GM21825 (cell line): ENCODE measurements at regions not wholly inside any gene's neighbourhood (a gene's known extent, or its start where the extent isn't known, plus 50 kb on each side); places are given as distances from the start of the nearest gene placed in this dataset.

ENCODE experiments used
- ATAC-seq: cut with Tn5 transposase; IDR thresholded peaks from one replicate; pipeline ENCODE4 v1.9.1; 2021; ENCODE audit warnings: mild to moderate bottlenecking, moderate library complexity; ENCODE audit not compliant: unreplicated experiment

DNA sequence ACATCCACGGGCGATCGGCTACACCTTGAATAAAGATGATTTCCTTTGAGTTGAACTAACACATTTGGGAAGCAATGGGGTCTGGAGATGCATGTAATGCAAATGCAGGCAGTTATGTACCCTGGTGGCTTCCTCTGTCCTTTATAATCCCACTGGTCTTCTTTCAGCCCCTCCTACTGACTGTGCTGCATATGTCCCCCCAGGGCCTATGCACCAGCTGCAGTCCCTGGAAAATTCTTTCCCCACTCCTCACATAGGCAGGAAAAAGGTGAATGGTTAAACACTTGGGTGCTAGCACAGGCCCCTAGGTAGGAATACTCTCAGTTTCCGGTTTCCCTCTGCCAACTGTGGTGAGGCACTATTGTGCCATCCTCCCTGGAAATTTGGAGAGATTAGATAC is 294.8 kb upstream of the SOX5 start:
- ATAC-seq, result no peak

DNA sequence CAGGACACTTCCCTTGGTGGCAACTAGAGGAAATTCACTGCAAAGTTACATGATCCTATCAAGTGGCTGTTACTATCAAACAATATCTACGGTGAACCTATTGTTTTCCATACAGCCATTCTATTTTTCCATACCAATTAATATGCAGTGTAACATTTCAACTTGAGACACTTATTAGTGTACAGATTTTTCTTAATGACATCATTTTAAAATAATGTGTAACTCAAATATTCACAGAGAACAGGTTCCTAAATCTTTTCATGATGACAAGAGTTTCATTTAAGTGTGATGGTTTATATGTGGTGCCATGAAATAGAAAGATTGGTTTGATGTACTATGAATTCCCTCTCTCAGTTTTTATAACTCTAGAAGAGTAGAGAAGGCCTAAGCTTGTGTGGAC is 291.2 kb upstream of the SOX5 start:
- no peak for ATAC-seq

DNA sequence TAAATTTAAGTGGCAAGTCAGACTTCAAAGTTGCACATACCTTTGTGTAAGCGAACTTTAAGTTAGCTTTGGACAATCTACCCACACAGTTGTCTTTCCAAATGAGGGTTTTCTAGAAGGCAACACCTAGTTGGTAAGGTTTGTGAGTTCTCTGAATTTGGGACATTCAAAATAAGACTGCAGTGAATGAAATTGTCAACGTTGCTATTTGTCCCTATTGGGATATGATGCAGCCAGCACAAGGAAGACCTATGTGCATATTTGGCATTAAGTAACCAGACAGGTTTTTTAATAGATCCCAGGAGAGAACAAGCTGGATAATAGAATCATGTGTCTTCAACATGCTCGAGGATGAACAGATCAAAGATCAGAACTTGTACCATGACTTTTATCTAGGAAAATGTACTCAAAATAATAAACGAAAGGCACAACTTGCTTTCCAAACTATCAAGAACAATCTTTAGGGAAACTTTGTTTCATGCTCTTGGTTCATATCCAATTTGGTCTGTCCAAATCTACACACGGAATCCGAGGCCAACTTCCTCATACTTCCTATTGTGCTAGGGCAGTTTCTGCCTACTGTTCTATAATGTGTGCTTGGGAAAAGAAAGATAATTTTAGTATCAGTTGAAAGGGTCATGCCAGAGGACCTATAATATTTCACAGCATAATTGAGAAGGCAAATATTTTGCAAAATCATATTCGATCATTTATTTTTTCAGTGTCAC is 284.2 kb upstream of the SOX5 start:
- no peak for ATAC-seq

DNA sequence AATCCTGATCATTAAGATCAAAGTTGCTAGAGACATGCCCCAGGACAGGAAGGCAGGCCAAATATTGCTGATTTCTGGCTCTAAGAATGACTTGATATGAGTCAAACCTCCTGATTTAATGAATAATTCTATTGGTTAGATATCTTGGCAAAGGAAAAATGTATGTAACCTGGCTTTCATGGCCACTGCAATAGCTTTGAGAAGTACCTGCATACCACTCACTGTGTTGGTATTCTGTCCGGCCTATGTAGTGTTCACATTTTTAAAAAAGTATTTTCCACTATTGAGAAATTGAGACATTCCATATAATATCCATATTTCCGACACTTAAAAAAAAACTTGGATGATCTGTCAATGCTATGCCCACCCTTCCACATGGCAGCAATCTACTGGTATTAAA is 283.1 kb upstream of the SOX5 start:
- ATAC-seq, result no peak

DNA sequence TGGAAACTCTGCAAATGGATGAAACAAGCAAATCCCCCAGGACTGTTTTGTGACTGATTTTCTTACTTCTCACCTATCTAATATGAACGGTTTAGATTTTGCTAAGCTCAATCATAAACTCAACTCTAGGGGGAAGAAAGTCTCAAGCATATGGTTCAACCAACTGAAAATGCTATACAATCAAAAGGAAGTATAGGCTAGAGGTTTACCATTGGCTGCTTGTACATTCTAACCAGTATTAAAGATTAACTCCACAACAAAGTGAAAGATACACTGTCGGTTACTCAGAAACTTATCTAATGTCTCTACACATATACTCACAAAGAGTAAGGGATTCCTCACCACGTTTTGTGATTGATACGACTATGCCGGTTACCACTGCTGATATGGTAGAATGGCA is 281.8 kb upstream of the SOX5 start:
- peak; percentile 85 for ATAC-seq

DNA sequence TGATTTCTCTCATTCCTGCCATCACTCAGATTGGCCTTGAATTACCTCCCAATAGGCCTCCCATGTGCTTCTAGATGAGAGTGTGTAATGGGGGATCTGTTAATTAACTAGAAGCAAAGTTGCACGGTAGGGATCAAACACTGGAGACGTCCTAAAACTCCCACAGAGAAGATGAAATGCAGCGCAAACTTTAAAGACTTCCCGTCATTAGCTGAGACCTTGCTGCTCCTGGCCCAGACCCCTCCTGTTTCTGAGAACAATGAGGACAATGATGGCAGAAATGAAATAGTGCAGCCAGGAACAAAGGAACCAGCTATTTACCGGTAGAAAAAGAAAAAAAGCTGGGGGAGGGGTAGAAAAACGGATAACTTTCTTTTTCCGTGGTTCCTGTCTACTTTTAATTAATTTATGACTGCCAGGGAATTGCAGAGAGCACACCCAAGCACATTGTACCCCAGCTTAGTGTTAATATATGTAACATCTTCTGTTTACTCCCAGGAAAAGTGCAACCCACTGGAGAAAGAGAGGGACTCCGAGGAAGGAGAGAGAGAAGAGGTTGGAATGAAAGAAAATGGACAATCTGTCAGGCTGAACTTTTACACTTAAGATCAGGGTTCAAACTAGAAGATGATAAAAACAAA is 280.7 kb upstream of the SOX5 start:
- no peak for ATAC-seq

DNA sequence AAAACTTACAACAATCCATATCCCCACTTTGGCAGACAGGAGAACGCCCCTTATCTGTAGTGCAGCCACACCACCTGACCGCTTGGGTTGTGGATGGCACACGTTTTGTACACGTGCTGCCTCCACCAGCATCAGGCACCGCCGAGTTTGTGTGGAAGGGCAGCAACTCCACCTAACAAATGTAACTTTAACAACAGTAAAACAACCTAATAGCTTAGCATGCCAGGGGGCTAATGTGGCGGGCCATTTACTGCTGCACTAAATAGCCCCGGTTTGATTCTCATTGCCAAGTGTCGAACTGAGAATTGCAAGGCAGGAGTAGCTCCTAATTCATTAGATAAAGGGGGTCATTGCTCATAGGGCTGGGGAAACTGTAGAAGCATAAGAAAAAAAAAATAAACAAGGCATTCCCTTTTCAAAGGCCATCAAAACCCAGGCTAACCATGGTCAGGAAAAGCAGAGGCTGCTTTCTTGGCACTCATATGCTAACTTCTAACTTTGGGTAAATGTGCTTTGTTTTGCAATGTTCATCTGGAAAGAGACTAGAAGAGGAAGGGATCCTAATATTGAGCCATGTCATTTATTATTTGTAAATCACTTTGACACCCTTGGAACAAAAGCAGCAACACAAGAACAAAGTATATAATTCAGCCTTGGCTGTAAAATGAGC is 279.7 kb upstream of the SOX5 start:
- ATAC-seq, result no peak

DNA sequence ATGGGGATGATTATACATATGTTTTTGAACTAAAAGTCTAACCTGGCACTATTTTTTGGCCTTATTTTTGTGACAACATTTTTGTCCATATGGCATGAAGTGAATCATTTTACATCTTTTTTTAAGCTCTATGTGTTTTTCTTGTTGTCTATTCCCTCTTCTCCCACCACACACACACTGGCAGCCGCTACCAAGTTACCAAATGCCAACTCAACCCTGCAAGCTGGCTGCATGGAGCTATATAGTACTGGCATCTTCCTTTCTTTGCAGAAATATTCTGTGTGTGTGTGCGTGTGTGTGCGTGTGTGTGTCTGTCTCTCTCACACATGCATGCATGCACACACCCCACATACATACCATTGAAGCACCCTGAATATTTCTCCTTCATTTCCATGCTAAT is 278.9 kb upstream of the SOX5 start:
- no peak for ATAC-seq

DNA sequence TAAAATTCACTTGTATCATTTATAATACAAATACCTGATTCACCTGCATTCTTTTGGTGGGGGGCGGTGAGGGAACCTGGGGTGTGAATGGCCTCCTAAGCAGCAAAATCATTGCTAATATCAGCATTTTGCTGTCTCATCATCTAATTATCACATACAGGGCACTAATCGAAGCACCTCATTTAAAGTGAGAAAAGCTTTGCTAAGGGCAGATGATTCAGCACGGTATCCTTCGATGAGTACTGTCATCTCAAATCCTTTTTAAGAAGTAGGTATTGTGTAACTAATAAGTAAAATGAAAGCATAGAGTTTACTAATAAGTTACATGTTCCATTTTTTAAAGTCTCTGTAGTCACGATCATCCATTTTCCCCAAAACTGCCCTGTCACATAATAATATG is 278.1 kb upstream of the SOX5 start:
- ATAC-seq, result no peak

DNA sequence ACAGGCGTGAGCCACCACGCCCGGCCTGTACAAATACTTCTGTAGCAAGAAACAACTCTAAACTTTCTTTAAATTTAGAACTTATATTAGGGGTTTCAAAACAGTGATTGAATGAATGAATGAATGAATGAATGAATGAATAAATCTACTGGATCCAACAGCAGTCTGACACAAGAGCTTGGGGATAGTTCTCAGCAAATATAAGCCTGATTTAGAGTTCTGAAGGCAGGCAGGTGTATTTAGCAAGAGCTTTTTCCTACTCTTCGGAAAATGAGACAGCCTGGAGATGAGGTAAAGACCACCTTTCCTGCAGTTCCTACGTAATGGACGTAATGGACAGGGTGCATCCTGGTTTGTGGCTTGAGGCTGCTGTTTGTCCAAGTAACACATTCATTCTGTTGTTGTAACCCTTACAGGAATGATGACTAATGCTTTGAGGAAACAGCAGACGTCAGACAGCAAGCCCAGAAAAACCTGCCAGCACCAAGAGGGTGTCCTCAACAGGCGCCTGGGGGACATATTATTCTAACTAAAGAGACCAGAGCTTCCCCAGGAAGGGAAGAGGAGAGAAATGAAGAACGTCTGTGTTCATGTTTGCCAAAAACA is 277.4 kb upstream of the SOX5 start:
- ATAC-seq, result no peak

DNA sequence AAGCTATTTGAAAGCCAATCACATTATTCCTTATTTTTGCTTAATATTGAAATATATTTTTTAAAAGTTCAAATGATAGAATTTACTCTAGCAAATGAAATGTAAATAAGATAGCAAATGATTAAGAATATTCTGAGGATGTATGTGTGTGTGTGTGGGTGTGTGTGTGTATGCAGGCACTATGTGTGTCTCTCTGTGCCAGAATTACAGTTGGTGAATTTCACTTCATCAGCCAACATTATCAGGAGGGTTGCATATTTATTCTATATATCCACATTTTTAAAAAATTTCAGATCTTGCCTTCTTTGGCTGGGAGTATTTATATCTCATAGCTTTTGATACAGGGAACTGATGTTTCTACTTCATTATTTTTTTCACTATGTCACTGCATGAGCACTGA is 274.9 kb upstream of the SOX5 start:
- ATAC-seq, result no peak

DNA sequence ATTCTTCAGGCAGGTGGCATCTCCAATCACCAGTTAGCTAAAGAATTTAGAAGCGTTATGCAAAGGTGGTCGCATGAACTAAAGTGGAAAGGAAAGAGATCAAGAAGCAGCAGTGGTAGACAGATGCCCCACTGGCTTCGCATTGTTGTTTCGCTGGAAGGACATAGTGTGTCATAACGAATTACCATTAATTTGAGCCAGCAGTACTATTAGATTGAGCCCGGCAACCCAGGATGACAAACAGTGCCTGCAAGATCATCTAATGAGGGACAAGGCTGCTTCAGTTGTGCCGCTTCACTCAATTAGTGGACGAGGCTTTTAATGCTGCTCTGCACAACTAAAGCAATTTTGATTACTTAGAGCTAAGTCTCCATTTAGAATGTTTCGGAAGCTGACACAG is 274.5 kb upstream of the SOX5 start:
- no peak for ATAC-seq

DNA sequence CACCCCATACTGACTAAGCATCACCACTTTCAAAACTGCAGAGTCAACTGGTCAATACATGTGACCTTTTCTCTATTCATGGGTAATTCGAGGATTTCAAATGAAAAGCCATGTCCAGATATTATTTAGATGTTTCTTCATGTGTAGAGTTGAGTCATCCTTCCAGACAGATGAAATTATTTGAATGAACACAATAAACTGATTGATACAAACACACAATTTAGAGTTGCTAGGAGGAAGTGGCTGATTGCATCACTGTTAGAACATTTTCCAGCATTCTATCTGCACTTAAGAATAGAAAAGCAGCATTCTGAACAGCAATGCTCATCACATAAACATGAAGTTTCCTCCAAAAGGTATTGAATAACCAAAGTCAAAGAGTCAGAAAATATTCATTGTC is 273.5 kb upstream of the SOX5 start:
- no peak for ATAC-seq

DNA sequence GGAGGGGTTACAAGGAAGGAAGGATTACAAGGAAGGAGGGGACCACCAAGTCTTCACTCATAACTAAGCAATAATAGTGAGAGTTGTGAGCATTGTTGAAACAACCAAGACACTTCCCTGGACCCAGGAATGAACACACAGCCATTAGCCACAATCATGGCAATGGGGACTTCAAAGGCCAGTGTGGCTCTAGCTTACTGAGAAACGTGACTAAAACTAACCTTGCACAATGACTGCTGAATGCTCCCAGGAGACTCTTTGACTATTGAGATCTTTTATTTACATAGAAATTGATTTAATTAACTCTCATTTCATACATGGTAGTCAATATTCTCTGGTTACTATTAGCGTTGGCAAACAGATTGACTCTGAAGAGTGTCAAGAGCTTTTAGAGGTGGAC is 263.0 kb upstream of the SOX5 start:
- no peak for ATAC-seq

DNA sequence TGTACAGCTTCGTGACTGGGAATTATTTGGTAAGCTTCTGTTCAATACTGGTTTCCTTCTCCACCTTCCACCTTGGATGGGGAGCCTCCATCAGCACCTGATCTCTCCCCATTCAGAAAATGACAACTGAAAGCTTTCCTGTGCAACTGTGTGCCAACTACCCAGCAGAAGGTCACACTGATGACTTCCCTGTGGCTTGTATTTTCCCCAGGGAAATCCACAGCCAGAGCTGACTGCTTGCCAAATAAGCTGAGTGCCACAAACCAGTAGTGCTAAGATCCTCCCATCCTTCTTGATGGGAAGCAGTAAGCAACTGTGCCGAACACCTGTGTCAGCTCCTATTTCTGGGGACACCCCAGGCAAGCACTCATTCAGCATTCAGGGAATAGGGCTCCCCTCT is 257.2 kb upstream of the SOX5 start:
- ATAC-seq, result no peak

DNA sequence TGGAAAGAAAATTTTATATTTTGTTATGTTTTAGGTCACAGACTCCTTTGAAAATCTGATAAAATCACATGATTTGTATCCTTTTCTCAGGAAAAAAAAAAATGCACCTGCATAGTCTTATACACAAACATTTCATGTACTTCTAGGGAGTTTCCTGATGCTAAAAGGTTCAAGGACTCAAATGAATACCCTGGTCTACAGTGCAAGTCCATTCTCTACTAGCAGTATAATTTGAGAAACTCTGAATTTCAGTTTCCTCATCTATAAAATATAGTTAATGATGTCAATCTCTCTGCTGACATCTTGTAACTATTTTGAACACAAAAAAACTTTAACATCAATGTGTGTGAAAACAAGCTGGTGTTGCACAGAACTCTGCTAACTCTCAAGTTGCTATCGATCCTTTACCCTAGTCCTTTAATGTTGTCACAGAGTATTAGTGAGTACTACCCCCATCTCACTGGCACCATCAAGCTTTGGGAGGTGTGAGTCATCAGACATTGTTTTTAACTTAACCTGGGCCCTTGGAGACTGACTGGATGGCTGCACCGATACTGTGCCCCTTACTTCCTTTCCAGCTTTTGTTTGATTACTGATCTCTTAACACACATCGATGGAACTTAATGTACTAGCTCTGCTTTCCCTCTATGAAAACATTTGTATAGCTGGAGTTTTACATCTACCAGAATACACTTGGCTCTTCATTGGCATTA is 251.9 kb upstream of the SOX5 start:
- no peak for ATAC-seq

DNA sequence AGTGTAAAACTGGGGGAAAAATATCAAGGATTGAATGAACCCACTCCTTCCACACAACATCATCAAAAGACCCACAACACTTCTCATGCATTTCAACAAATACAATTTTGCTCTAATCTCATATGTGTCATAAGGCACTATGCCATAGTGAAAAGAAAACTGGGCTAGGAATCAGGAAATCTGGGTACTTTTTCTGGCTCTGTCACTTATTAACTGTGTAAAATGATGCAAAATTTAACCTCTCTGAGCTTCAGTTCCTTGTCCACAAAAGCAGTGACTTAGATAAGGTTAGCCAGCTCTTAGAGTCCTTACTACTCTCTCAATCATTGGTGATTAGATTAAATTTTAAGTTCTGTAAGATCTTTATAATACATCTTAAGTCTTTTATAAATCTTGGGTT is 250.5 kb upstream of the SOX5 start:
- peak; percentile 38 for ATAC-seq

DNA sequence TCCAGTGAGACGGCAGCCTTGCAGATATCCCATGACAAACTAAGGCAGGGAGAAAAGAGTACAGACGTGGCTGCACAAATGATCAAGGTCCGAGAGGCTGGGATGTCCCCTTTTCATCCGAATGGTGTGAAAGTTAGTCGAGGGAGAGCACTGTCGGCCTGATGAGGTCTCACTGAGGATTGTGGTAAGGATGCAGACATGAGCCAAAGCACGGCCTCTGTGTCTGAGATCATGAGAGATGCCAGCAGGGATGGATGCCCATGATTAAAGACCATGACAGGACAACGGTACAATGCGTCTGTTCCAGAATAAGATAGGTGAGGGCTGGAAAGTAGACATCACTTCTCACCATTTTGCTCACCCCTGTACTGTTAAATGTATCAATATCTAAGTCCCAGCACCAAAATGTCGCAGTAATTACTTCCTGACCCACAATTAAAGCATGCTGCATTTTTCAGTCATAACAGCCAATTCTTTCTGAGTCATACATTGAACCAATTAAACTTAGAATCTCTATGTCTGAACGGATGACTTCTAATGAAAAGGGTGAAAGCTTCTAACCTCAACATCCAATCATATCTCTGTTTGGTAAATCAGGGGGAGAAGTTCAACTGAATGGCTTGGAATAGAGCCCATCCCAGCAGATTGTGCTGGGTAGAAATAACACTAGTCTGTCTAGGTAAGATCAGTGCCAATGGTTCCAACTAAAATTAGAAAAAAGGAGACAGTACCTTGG is 249.6 kb upstream of the SOX5 start:
- ATAC-seq, result no peak

DNA sequence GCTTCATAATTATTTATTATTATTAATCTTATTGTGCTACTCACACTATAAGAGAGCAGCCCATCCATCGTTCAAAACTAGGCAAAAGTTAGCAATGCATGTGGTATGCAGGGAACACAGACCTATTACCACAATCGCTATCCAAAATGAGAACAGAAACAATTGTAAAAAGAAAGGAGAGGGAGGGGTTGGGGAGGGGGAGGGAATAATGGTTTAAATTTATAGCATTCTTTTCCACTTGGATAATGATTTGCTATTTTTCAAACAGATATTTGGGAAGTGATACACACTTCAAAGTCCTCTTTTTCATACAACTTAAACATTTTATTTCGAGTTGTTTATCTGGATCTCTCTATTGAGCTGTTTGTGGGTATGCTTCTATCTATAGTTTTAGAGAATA is 248.6 kb upstream of the SOX5 start:
- no peak for ATAC-seq

DNA sequence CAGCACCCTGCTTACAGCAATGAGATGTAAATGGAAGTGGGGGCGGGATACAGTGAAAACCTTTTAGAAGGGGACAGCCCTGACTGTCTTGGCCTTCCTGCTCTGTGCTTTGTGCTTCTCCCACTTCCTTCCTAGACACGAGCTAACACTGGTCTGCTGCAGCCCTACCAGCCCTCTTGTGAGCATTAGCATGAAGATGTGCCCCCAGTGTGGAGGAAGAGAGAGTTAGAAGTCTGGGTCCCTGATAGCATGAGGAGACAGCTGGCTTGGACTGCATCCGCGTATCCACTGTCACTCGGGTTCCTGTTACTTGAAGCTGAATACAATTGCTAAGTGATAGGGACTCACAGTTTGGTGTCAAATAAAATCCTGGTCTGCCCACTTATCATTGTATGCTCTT is 248.1 kb upstream of the SOX5 start:
- ATAC-seq, result no peak

DNA sequence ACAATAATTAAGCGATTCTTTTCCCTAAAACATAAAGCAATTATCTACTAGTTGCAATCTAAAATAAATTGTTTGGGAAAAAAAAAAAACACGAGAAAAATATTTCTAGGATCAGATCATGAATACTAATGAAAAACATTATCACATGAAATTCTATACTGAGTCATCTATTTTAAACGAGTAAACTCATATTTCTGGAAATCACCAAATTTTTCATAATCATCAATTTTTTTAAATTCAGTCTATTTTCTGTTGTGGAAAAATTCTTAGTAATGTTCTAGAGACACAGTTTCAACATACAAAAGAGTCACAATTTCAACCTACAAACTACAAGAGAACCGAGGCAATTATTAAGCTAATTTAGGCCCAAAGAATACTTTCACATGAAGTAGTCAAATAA is 245.6 kb upstream of the SOX5 start:
- no peak for ATAC-seq
